SK-N-SH (cell line): ENCODE measurements at regions not wholly inside any gene's neighbourhood (a gene's known extent, or its start where the extent isn't known, plus 50 kb on each side); places are given as distances from the start of the nearest gene placed in this dataset.

Source experiments
- CHD2 ChIP-seq: fragments of 150-350 bp; IDR thresholded peaks from 2 replicates; pipeline ENCODE4 v1.6.1; 2018; ENCODE audit warnings: low read length; ENCODE audit not compliant: partially characterized antibody
- CTCF ChIP-seq: fragments of 200-600 bp; sonication (generic); IDR thresholded peaks from 2 replicates; pipeline ENCODE4 v1.6.1; 2017; ENCODE audit warnings: antibody characterized with exemption, mild to moderate bottlenecking, moderate library complexity
- ELF1 ChIP-seq: IDR thresholded peaks from 2 replicates; pipeline ENCODE4 v1.4.0; 2012
- EP300 ChIP-seq, 2 experiments: IDR thresholded peaks; 2 replicates each; pipeline versions ENCODE4 v1.4.0 to v1.6.1; 2012; ENCODE audit warnings: borderline replicate concordance in 1 of 2, low read depth in 1 of 2, low read length in 1 of 2
- EZH2phosphoT487 ChIP-seq: fragments of 200-600 bp; sonication (generic); IDR thresholded peaks from 2 replicates; pipeline ENCODE4 v1.6.1; 2017; ENCODE audit warnings: low read depth, mixed run types, mild to moderate bottlenecking, antibody characterized with exemption, moderate library complexity, borderline replicate concordance
- GABPA ChIP-seq: IDR thresholded peaks from 2 replicates; pipeline ENCODE4 v1.4.0; 2012; ENCODE audit warnings: low read depth, mild to moderate bottlenecking
- MXI1 ChIP-seq: IDR thresholded peaks from 2 replicates; pipeline ENCODE4 v1.6.1; 2012; ENCODE audit warnings: mild to moderate bottlenecking, low read depth, low read length, improper control_type of control experiment
- PBX3 ChIP-seq: IDR thresholded peaks from 2 replicates; pipeline ENCODE4; 2012
- RAD21 ChIP-seq: IDR thresholded peaks from 2 replicates; pipeline ENCODE4 v1.6.1; 2012; ENCODE audit warnings: mild to moderate bottlenecking, low read length
- SIN3A ChIP-seq: IDR thresholded peaks from 2 replicates; pipeline ENCODE4 v1.6.1; 2012; ENCODE audit warnings: low read depth, mild to moderate bottlenecking, low read length, moderate library complexity, borderline replicate concordance
- SMC3 ChIP-seq: IDR thresholded peaks from 2 replicates; pipeline ENCODE4 v1.6.1; 2012; ENCODE audit warnings: low read depth, low read length, improper control_type of control experiment
- TEAD4 ChIP-seq: IDR thresholded peaks from 2 replicates; pipeline ENCODE4 v1.4.0; 2012; ENCODE audit warnings: mild to moderate bottlenecking, borderline replicate concordance; ENCODE audit not compliant: insufficient read depth
- USF2 ChIP-seq: fragments of 150-350 bp; IDR thresholded peaks from 2 replicates; pipeline ENCODE4 v1.6.1; 2017; ENCODE audit warnings: antibody characterized with exemption, low read length, low read depth, borderline replicate concordance

DNA sequence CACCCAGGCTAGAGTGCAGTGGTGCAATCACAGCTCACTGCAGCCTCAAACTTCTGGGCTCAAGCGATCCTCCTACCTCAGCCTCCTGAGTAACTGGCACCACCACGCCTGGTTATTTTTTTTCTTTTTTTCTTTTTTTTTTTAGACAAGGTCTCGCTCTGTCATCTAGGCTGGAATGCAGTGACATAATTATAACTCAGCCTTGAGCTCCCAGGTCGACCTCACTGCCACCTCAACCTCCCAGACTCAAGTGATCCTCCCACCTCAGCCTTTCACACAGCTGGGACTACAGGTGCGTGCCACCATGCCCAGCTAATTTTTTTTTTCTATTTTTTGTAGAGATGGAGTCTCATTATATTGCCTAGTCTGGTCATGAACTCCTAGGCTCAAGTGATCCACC, 66.9 kb upstream of the ECE1 start:
- TF ChIP-seq CTCF (no peak), USF2 (no peak), GABPA (no peak), EZH2phosphoT487 (no peak), RAD21 (no peak), CHD2 (no peak), SIN3A (no peak), EP300 (IDR thresholded peaks at IDR 0.05; ENCODE audit: borderline replicate concordance in 1 of 2, low read depth in 1 of 2, low read length in 1 of 2) (no peak), SMC3 (no peak), TEAD4 (no peak), MXI1 (no peak), PBX3 (no peak), ELF1 (no peak)
